ENCODE measurements at regions not wholly inside any gene's neighbourhood (a gene's known extent, or its start where the extent isn't known, plus 50 kb on each side); places are given as distances from the start of the nearest gene placed in this dataset.
"Not testable (repeated sequence)": the region's sequence is repeated elsewhere in the genome, so short reads cannot be mapped to it uniquely, and the experiment has no call there.

DNA sequence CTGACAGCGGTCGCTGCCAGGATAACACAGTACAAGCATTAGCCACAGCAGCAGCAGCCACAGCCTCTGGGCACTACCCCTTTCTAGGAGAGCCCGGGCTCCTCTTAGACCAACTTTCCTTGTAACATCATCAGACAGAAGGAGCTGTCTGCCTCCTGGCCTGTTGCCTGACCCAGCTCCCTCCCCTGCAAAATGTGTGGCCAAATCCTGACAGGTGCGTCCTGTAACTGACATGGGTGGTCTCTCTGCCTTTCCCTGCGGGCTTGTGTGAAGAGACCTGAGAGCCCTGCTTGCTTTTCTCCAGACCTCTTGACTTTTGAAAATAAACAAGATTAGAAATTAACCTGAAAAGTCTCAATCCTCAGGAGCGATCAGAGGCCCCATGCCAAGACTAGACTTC, 824.9 kb downstream of the RAPGEF2 start:
- peaks cover 6% of the 10 kb centered on the region for H3K36me3 Mint-ChIP-seq
- DNase-seq (ENCODE audit: low spot score): no peak
- H3K27me3 Mint-ChIP-seq: no peaks in the 10 kb centered on the region
- no peak overlapping the region for H3K27ac Mint-ChIP-seq
- no peaks in the 10 kb centered on the region for H3K4me1 Mint-ChIP-seq (ENCODE audit: low read depth in 2 of 2)
- H3K9me3 Mint-ChIP-seq: peaks cover 17% of the 10 kb centered on the region
- ATAC-seq: no peak
- H3K4me3 Mint-ChIP-seq: no peak overlapping the region

DNA sequence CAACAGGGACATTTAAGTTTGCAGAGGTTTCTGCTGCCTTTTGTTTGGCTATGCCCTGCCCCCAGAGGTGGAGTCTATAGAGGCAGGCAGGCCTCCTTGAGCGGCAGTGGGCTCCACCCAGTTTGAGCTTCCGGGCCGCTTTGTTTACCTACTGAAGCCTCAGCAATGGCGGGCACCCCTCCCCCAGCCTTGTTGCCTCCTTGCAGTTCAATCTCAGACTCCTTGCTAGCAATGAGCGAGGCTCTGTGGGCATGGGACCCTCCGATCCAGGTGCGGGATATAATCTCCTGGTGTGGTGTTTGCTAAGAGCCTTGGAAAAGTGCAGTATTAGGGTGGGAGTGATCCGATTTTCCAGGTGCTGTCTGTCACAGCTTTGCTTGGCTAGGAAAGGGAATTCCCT, 831.7 kb downstream of the RAPGEF2 start:
- not testable (repeated sequence) for H3K27ac Mint-ChIP-seq; H3K4me3 Mint-ChIP-seq; H3K27me3 Mint-ChIP-seq; ATAC-seq; H3K4me1 Mint-ChIP-seq (ENCODE audit: low read depth in 2 of 2); DNase-seq (ENCODE audit: low spot score)
- peaks cover 23% of the 10 kb centered on the region for H3K9me3 Mint-ChIP-seq
- peaks cover 12% of the 10 kb centered on the region for H3K36me3 Mint-ChIP-seq

DNA sequence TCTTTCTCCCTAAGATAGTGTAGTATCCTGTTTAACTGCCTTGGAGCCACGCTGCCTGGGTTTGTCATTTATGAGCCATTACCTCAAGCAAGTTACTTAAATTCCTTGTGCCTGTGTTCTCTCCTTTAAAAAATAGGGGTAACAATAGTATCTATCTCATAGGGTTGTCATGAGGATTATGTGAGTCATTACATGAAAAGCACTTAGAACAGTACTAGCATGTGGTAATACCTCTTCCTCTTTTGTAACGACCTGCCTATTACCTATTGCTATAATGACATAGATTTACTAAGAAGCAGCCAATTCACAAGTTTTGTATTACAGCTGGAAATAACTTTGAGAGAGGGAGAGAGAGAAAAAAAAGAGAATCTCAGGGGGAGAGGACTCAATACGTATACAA, 834.7 kb downstream of the RAPGEF2 start:
- Mint-ChIP-seq H3K9me3 (peaks cover 13% of the 10 kb centered on the region), H3K36me3 (peaks cover 6% of the 10 kb centered on the region), H3K4me3 (no peak overlapping the region), H3K4me1 (ENCODE audit: low read depth in 2 of 2) (no peaks in the 10 kb centered on the region), H3K27ac (no peak overlapping the region), H3K27me3 (no peaks in the 10 kb centered on the region)
- ATAC-seq (no peak), DNase-seq (ENCODE audit: low spot score) (no peak)

DNA sequence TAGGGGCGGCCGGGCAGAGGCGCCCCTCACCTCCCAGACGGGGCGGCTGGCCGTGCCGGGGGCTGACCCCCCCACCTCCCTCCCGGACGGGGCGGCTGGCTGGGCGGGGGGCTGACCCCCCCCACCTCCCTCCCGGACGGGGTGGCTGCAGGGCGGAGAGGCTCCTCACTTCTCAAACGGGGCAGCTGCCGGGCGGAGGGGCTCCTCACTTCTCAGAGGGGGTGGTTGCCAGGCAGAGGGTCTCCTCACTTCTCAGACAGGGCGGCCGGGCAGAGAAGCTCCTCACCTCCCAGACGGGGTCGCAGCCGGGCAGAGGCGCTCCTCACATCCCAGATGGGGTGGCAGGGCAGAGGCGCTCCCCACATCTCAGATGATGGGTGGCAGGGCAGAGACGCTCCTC, 836.8 kb downstream of the RAPGEF2 start:
- H3K27me3 Mint-ChIP-seq; DNase-seq (ENCODE audit: low spot score); H3K36me3 Mint-ChIP-seq; ATAC-seq; H3K27ac Mint-ChIP-seq; H3K4me3 Mint-ChIP-seq; H3K9me3 Mint-ChIP-seq; H3K4me1 Mint-ChIP-seq (ENCODE audit: low read depth in 2 of 2): not testable (repeated sequence)

DNA sequence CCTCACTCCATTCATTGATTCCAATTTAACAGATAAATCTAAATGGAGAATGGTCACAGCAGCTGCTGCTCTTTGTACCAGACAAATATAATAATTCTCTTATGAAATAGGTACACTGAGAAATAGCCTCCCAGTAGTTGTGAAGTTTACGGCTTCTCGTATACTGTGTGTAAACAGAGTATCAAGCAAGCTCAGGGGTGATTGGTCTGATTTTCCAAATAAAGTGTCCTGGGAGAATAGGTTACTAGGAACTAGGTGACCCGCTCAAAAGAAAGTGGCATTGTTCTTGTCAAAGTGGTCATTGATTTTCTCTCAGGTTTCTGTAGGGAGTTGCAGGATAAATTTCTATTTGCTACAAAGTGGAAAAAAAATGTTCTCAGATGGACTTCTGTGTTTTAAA, 838.2 kb downstream of the RAPGEF2 start:
- Mint-ChIP-seq H3K27me3 (no peaks in the 10 kb centered on the region), H3K4me1 (ENCODE audit: low read depth in 2 of 2) (no peaks in the 10 kb centered on the region)
- no peak for ATAC-seq

DNA sequence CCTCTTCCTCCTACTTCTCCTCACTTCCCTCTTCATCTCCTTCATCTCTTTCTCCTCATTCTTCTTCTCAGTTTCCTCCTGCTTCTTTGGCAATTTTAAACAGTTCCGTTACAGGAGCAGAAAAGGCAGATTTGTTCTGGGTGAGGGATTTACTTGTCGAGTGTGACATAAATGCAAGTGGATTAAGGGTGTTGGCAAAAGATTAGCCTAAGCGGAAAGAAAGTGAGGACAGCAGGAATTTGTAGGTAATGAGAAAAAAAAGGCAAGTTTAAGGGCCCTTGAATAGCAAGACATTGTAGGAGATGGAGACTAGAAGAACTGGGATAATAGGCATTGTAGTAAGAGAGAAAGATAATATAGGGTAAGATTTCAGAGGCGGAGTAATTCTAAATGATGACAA, 841.6 kb downstream of the RAPGEF2 start:
- no peaks in the 10 kb centered on the region for H3K36me3 Mint-ChIP-seq
- no peak overlapping the region for H3K4me3 Mint-ChIP-seq
- H3K27ac Mint-ChIP-seq: no peak overlapping the region
- no peak for DNase-seq (ENCODE audit: low spot score)
- no peaks in the 10 kb centered on the region for H3K4me1 Mint-ChIP-seq (ENCODE audit: low read depth in 2 of 2)
- no peaks in the 10 kb centered on the region for H3K27me3 Mint-ChIP-seq
- no peaks in the 10 kb centered on the region for H3K9me3 Mint-ChIP-seq
- no peak for ATAC-seq

More for the DNA sequence above, 838.2 kb downstream of the RAPGEF2 start:
- Mint-ChIP-seq H3K4me3 (no peak overlapping the region), H3K27ac (no peak overlapping the region), H3K9me3 (peaks cover under 1% of the 10 kb centered on the region), H3K36me3 (no peaks in the 10 kb centered on the region)
- no peak for DNase-seq (ENCODE audit: low spot score)

DNA sequence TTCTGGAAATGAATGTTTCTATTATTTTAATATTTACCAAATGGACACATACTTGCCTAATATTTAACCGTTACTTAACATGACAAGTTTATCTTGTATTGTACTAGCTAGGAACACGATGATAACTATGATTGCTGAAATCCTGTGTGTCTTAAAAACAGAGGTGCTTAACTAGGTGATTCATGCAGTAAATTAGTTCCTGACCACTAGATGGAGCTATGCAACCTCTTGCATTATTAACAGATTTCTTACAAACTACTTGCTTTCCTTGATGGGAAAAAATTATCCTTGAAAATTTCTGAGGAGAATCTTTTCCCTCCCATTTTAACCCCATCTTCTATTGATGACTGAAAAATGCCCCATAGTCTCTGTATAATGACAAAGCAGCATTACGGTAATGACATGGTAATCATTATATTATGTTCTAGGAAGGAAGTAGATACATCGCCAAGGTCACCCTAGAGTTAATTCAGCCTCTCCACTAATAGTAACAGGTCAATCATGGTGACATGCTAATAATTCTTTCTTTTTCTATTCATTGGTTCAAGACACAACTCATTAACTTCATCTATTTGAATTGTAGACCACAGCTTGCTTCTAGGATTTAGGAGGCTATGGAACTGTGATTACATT, 844.2 kb downstream of the RAPGEF2 start:
- H3K27me3 Mint-ChIP-seq: no peaks in the 10 kb centered on the region
- no peak overlapping the region for H3K27ac Mint-ChIP-seq
- no peaks in the 10 kb centered on the region for H3K36me3 Mint-ChIP-seq
- no peak overlapping the region for H3K4me3 Mint-ChIP-seq
- no peak for DNase-seq (ENCODE audit: low spot score)
- no peaks in the 10 kb centered on the region for H3K9me3 Mint-ChIP-seq
- no peaks in the 10 kb centered on the region for H3K4me1 Mint-ChIP-seq (ENCODE audit: low read depth in 2 of 2)
- no peak for ATAC-seq

DNA sequence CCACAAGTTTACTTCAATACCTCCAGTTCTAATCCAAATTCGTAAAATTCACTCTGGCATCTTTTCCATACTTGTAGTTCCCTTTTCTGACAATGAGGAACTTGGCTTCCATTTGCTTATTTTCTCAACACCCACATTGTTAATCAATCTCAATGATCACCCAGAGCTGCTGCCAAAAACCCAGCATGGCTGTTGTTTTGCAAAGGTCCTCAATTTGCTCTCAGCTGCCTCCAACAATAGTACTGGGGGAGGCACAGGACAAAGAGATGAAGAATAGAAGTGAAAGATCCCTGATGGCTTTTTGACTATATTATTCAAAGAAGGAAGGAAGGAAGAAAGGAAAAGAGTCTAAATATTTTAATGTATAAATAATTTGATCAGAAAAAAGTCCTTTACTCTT, 847.8 kb downstream of the RAPGEF2 start:
- no peak overlapping the region for H3K27ac Mint-ChIP-seq

DNA sequence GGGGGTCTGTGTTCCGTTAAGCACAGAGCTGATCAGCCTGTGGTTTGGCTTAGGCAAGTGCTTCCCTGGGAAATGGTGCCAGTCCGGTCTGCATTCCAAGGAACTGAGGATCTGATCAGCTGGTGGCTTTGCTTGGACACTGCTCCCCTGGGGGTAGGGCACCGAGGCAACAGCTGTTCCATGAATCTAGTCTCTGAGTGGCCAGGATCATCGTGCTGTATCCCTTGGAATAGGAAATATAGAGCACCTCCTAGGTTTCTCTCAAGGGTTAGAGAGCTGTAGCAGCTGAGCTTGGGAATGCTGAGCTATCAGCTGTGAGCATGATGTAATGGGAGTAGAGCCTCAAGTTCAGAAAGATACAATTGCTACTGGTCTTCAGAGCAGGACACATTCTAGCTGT, 863.9 kb downstream of the RAPGEF2 start:
- Mint-ChIP-seq H3K4me3 (no peak overlapping the region), H3K36me3 (peaks cover 5% of the 10 kb centered on the region), H3K27ac (no peak overlapping the region), H3K9me3 (peaks cover 17% of the 10 kb centered on the region), H3K27me3 (no peaks in the 10 kb centered on the region), H3K4me1 (ENCODE audit: low read depth in 2 of 2) (no peaks in the 10 kb centered on the region)
- ATAC-seq (no peak), DNase-seq (ENCODE audit: low spot score) (no peak)

More for the DNA sequence above, 847.8 kb downstream of the RAPGEF2 start:
- no peak for DNase-seq (ENCODE audit: low spot score)
- Mint-ChIP-seq H3K27me3 (no peaks in the 10 kb centered on the region), H3K36me3 (no peaks in the 10 kb centered on the region), H3K4me1 (ENCODE audit: low read depth in 2 of 2) (no peaks in the 10 kb centered on the region), H3K9me3 (peaks cover 3% of the 10 kb centered on the region), H3K4me3 (no peak overlapping the region)
- no peak for ATAC-seq

DNA sequence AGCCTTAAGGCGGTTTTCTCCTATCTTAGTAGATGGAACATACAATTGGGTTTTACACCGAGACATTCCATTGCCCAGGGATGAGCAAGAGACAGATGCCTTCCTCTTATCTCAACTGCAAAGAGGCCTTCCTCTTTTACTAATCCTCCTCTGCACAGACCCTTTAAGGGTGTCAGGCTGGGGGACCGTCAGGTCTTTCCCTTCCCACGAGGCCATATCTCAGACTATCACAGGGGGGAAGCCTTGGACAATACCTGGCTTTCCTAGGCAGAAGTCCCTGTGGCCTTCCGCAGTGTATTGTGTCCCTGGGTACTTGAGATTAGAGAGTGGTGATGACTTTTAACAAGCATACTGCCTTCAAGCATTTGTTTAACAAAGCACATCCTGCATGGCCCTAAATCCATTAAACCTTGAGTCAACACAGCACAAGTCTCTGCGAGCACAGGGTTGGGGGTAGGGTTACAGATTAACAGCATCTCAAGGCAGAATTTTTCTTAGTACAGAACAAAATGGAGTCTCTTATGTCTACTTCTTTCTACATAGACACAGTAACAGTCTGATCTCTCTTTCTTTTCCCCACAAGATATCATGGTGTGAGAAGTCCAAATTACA, 874.1 kb downstream of the RAPGEF2 start:
- H3K27me3 Mint-ChIP-seq; H3K36me3 Mint-ChIP-seq; DNase-seq (ENCODE audit: low spot score); H3K4me1 Mint-ChIP-seq (ENCODE audit: low read depth in 2 of 2); H3K4me3 Mint-ChIP-seq; H3K27ac Mint-ChIP-seq; ATAC-seq: not testable (repeated sequence)
- H3K9me3 Mint-ChIP-seq: peaks cover 13% of the 10 kb centered on the region

DNA sequence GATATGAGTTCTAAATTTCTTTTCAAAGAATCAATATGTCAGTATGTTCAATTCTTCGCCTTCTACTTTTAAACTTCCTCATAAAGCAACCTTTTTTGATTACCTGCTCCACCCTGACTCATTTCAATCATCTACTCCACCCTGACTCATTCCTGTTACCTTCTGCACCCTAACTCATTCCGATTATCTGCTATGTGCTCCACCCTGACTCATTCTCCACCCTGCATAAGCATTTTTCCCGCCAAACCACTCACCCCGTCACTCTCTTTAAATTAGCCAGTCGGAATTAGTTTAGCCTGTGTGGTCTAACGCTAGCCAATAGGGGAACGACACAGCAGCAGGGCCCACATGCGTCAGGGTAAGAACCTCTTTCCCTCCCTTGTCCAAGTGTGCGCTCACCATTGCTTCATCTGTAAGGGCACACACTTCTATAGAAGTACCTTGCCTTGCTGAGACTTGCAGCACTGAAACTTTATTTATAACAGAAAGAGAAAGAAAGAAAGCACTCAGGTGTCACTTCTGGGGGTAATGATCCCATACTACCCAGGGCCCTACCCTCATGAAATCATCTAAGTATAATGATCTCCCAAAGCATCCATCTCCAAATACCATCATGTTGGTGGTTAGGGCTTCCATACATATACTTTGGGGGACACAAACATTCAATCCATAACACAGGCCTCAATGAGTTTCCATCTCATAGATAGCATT, 875.2 kb downstream of the RAPGEF2 start:
- Mint-ChIP-seq H3K27me3 (no peaks in the 10 kb centered on the region), H3K4me3 (no peak overlapping the region), H3K4me1 (ENCODE audit: low read depth in 2 of 2) (no peaks in the 10 kb centered on the region), H3K36me3 (no peaks in the 10 kb centered on the region), H3K27ac (no peak overlapping the region), H3K9me3 (peaks cover 9% of the 10 kb centered on the region)
- DNase-seq (ENCODE audit: low spot score): no peak
- no peak for ATAC-seq

DNA sequence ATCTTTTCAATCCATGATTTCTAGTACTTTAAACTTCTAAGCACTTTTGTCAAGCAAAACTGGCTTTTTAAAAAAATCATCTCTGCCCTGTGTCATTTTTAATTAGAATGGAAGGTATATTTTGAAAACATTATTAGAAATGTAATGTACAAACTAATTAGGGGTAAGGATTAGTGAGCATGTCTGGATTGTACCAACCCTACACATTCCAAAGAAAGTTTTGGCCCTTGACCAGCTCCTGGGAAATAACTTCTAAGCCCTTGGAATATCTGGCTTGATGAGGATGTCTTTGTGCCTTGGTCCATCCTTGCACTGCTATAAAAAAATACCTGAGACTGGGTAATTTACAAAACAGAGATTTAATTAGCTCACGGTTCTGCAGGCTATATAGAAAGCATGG, 876.5 kb downstream of the RAPGEF2 start:
- Mint-ChIP-seq H3K9me3 (peaks cover 8% of the 10 kb centered on the region), H3K27ac (no peak overlapping the region)
- no peak for ATAC-seq

DNA sequence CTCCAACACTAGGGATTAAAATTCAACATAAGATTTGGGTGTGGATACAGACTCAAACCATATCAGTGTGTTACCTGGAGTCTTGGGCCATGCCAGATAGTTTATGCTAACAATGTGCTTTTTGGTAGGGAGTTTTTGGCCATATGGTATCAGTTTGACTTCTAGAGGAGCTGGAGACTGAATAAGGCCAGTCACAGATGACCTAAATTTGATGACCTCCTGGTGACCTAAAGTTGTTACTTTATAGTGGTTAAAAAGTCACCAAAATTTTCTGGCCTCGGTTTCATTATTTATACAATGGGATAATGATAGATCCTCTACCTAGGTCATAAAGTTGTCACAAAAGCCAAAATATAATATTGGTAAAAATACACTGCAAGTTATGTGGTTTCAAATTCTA, 877.1 kb downstream of the RAPGEF2 start:
- Mint-ChIP-seq H3K4me1 (ENCODE audit: low read depth in 2 of 2) (no peaks in the 10 kb centered on the region), H3K27ac (no peak overlapping the region), H3K27me3 (no peaks in the 10 kb centered on the region), H3K9me3 (peaks cover 8% of the 10 kb centered on the region), H3K36me3 (peaks cover 4% of the 10 kb centered on the region), H3K4me3 (no peak overlapping the region)
- DNase-seq (ENCODE audit: low spot score) (no peak), ATAC-seq (no peak)

More for the DNA sequence above, 876.5 kb downstream of the RAPGEF2 start:
- no peaks in the 10 kb centered on the region for H3K4me1 Mint-ChIP-seq (ENCODE audit: low read depth in 2 of 2)
- no peak for DNase-seq (ENCODE audit: low spot score)
- no peaks in the 10 kb centered on the region for H3K27me3 Mint-ChIP-seq
- H3K36me3 Mint-ChIP-seq: peaks cover 4% of the 10 kb centered on the region
- H3K4me3 Mint-ChIP-seq: no peak overlapping the region

DNA sequence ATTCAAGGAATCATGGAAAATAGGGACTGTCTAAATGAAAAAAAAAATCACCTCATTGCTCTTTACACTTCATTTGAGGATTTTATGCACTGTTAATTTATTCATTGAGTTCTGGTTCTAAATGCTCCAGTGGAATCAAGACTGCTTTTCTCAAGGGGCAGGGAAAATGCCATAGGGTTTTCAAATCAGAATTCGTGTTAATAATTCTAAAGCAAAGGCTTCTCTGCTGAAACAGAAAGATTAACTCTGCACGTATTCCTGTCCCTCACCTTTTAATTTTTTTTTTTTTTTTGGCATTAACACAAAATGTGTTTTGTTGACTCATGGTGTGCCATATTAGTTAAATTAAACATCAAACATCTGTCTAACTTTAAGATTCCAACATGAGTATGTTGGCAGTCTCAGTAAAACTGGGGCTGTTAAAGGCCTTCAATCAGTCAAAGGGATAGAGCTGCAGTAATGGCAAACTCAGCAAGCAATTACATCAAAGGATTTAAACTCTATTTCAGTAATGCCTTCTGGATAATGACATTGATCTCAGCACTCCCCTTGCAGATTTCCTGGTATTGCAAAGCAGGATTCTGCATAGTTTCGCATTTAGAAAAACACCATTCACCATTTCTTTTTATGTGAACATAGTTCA, 878.1 kb downstream of the RAPGEF2 start:
- H3K9me3 Mint-ChIP-seq: peaks cover 8% of the 10 kb centered on the region
- H3K27ac Mint-ChIP-seq: no peak overlapping the region
- DNase-seq (ENCODE audit: low spot score): no peak
- no peak overlapping the region for H3K4me3 Mint-ChIP-seq
- H3K36me3 Mint-ChIP-seq: peaks cover 4% of the 10 kb centered on the region
- H3K4me1 Mint-ChIP-seq (ENCODE audit: low read depth in 2 of 2): no peaks in the 10 kb centered on the region
- H3K27me3 Mint-ChIP-seq: no peaks in the 10 kb centered on the region
- no peak for ATAC-seq

Data from natural killer cell treated with Interleukin-12 subunit alpha and Interleukin-12 subunit beta and Interleukin-15 and Interleukin-18, amount 100 ng/mL, for 72 hours (primary cell).